ENCODE measurements at regions not wholly inside any gene's neighbourhood (a gene's known extent, or its start where the extent isn't known, plus 50 kb on each side); places are given as distances from the start of the nearest gene placed in this dataset.

DNA sequence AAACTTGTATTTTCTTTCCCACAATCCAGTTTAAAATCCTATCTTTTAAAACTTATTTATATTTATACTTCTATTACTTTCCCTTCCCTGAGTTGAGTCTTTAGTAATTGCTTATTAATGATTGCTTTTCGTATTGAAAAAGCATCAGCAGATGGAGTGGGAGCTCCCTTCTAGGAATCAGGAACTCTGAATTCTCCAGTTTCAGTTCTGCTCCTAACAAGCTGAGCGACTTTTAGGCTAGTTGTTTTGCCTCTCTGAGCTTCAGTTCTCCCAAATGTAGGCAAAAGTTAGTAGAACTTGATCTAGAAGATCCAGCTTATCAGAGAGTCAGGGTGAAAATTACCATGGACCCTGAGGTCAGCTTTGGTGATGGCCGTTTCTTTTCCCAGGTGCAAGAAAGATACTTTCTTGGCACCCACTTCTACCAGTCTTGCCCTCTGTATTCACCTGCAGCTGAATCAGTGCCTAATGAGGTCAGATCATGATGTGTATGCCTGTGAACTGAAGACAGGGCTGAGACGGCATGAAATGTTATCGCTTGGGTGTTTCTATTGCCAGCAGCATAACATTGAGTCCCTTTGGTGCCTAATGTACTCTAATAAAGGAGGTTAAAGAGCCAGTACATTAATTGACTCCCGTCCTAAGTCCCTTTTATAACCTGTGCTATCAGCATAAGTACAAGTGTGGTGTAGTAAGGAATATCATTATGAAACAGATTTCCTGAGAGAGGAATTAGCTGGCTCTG is 194.5 kb upstream of the TBC1D5 start:
- no peak for FAIRE-seq

DNA sequence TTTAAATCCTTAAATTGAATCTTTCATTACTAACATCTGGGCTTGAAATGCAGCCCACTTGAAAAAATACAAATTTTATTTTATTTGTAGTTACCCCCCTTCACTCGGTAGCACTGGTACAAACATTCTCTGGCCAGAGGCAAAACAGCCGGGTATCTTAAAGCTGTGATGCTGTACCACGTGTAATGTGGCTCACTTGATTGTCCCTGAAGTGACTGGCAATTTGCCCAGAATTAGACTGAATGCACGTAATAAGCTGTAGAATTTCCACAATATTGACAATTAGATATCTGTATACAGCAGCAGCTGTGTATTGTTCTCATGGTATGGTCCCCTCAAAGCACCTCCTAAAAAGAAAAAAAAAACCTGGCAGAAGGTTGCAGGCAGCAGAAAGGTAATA is 192.8 kb upstream of the TBC1D5 start:
- FAIRE-seq, result no peak

DNA sequence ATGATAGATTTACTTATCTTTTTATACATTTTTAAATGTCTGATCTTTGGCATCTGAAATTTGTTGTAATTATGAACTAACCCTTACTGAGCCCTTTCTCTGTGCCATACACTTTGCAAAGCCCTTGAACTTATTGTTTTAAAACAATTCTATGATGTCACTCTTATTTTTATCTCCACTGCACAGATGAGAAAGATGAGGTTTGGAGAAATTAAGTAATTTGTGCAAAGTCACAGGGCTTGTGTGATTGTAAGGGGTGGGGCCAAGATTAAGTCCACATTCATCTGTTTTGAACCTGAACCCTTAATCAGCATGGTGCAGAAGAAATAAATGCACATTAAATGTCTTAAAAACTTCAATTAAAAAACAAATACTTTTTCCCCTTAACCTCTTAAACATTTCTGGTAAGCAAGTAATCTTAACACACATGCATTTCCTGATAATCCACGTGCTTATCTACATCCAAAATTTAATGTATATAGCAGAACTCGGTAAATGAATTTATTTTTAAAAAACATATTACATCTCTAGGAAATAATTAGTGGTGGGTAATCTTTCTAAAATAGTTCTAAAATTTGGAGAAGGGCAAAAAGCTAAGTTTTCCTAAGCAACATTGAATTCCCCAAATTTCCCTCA is 189.8 kb upstream of the TBC1D5 start:
- no peak for FAIRE-seq

DNA sequence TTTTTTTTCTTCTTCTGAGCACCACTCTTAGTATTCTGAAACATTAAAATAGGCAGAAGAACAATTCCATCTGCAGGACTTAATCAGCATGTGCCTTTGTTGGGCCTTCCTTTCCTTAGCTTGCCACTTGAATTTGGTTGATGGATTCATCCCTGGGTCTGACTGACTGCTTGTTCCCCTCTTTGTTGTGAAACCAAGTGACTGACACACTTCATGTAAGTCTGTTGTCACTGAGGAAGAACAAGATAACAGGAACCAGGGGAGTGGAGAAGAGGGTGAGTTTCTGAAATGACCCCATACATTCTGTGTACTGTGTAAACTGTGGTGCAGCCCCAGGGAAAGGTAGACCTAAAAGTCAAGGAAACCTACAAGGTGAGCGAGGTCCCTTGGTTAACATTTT is 188.7 kb upstream of the TBC1D5 start:
- no peak for FAIRE-seq

DNA sequence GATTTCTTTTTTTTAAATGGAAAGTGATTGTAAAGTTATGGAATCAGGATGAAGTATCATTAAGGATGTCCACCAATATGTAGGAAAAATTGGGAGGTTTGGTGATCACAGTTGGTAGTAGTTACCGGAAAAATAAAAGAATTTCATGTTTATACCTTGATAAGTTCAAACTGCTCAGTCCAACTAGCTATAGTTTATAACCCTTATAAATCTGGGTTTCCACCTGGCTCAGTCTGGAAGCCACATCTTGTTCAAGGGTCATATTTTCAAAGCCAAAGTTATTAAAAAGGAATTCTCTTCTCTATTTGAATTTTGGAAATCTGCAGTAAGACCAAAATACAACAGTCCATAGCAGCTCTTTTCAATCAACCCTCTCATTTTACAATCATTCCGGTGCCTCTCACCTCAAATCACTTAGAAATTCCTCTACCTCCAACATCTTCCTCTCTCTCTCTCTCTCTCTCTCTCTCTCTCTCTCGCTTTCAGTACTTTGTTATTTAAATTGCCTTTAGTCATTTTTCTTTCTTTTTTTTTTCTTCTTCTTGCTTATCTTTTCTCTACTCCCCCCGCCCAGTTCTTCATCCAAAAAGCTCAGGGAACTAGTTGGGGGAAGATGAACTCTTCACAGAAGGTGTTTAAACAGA is 186.2 kb upstream of the TBC1D5 start:
- no peak for FAIRE-seq

DNA sequence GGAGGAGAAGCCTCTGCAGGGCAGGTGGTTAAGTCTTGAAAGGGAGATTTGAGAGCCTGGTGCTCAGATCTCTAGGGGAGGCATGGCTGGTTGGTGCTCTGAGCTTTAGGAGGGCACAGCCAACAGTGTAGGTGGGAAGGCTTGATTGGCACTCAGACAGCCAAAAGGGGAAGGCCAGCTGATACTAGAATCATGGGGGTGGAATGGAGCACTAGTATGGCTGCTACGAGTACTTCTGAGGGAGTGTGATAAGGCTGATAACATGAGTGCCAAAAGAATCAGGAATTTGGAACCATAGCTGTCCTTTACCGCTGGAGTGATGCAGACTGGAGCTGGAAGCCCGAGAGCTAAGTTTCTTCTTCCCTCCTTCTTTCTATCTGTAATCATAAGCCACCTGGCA is 184.6 kb upstream of the TBC1D5 start:
- FAIRE-seq, result no peak

DNA sequence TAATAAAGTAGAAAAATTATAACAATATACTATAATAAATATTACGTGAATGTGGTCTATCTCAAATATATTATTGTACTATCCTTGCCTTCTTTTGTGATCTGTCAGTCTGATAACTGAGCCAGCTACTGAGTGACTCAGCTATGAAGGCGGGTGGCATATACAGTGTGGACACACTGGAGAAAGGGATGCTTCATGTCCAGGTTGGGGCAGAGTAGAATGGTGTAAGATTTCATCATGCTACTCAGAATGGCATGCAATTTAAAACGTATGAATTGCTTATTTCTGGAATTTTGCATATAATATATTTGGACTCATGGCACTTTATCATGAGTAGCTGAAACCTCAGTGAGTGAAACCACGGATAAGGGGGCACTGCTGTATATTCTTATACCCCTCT is 172.9 kb upstream of the TBC1D5 start:
- no peak for FAIRE-seq

DNA sequence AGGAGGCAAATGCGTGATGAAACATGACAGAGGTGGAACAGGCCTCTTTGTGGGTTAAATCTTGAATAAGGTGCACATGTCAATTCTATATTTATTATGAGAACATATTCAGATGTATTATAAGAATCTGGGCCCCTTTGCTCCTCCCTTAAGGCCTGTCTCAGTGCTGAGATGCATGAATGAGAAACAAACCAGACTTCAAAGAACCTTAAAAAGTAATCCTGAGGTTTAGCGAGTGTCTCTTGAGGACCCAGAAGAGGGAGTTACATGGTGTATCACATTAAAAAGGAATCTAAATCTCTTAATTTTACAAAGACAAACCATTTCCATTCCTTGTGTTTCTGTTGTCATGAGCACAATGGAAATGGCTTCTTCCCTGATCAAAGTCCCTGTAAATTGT is 170.9 kb upstream of the TBC1D5 start:
- FAIRE-seq, result no peak

DNA sequence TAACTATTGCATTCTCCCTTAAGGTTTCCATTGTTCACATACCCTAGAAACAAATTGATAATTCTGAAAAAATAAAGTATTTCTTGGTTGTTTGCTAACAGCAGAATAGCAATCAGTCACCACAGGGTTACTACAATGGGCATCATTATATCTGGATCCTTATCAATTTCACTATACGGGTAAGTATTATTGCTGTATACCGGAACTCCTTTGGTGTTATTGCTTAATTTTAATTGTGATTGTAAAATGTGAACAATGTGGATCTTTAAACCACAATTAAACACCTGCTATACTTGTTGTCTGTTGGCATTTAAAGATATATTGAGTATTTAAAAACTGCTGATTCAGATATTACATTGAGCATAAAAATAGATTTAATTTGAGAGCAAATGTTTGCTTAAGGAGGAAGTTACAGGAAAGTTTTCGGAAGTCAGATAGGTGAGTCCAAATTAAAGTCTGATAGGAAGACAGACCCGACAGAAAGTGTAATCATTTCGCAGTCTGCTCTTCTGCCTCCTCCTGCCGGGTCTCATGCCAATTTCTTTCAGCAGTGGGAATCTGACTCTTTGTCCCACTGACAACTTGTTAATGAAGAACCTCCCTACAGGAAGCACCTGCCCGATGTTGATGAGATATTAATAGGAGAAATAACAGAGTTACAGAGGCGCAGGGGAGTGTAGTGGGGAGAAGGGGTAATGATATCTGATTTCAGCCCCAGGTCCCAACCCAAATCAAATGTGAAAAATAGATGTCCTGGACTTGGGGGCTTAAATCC is 169.7 kb upstream of the TBC1D5 start:
- FAIRE-seq, result peak; percentile 36

DNA sequence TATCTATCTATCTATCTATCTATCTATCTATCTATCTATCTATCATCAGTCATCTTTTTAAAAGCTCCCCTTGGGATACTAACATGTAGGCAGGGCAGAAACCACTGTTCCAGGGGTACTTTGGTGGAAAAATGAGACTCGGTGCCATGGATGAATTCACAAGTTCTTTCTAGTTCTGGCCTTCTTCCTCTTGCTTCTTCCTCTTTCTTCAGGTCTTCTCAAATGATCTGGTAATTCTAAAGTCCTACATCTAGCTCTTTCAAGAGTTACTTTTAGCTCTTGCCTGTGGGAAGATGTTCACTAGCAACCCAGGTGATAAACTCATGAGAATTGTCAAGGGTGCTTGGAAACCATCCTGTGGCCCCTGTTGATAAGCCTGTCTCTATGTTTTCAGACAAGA is 168.5 kb upstream of the TBC1D5 start:
- FAIRE-seq, result no peak

DNA sequence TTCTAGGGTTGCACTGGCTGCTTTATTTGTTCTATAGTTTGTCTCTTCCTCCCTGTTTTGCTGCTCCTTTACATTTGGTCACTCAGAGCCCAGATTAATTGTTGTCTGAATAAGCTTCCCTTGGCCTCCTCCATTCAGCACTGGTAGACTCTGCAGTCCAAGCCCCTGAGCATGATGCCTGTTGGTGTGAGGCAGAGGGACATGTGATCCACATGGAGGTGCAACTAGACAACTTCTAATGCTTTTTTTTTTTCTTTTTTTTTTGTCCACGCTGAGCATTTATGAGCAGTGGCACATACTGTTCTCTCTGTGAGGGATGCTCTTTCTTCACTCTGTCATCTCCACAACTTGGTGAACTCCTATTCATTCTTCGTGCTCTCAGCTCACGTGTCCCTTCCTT is 167.3 kb upstream of the TBC1D5 start:
- FAIRE-seq, result no peak

DNA sequence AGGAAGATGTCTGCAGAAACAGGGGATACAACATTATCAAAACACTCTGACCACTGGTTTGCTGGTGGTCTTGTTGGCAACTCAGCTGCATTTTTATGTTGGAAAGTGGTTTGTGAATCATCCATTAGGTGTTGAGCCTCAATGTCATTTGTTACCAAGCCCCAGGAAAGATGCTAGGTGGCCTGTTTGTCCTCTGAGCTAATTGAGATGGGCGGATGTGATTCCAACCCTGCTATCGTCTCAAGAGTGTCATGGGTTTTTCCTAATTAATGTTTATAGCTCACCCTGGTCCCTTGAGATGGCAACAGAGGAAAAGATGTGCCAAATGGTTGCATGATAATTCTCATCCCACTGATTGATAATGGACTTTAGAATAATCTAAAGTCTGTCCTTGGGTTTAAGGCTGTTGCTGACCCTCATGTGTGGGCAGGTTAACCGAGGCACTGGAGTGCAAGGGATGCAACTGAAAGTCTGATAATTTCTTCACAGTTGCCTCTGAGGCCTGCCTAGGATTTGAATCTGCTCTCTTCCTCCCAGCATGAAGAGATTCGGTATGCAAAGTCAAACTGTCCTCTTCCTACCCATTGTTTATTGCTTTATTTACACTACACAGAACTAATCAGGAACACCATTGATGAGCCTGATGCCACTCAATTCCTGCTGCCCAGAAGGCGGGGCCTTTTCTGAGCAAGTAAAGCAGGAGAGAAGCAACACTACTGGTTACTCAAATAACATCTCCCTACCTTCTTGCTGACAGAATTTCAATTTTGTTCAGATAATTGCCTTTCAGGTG is 166.2 kb upstream of the TBC1D5 start:
- FAIRE-seq, result no peak

DNA sequence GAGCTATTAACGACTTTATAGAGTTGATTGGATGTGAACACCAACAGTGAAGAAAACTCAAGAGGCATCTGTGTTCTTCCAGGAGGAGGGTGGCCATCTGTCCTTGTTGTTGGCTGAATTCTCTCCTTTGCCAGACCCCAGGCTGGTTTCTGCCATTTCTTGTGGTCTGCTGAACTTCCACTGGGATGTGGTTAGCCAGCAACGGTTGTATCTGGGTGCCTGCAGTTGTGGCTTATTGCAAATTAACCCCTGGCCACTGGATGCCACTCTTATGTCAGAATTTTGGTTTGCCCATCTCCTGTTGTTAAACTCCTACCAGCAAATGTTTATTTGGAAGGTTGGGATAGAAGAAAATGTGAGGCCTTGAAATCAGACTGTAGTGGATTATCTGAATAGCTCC is 163.6 kb upstream of the TBC1D5 start:
- FAIRE-seq, result no peak

DNA sequence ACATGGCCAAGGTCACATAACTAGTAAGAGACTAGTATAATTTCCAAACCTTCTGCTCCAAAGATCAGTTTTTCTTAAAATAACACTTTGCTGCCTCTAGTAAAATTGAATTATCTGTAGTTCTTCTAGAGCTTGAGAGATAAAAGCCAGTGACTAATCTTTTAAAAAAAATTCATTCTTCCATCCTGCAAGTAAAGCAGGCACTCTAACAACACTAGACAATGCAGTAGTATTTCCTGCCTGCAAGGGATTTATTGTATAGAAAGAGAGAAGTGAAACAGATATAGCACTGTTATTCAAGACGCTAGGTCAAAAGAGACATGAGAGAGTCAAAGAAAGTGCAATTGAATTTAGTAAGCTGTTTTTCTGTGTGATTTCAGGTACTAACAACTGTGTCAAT is 159.5 kb upstream of the TBC1D5 start:
- FAIRE-seq, result no peak

DNA sequence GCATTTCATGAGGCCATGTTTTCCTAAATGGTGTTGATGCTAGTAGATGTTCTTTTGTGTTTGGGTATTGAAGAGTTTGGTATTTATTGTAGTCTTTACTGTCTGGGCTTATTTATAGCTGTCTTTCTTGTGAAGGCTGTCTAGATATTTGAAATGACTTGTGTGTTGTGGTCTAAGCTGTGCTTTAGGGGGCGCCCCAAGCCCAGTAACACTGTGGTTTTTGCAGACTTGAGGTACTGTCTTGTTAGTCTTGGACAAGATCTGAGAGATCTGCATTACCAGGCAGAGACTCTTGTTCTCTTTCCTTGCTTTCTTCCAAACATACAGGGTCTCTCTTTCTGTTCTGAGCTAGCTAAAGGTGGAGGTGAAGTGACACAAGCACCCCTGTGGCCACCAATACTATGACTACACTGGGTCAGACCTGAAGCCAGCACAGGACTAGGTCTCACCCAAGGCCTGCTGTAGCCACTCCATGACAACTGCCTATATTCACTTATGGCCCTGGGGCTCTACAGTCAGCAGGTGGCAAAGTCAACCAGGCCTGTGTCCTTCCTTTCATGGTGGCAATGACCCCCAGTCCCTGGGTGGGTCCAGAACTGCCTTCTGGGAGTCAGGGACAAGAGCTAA is 152.1 kb upstream of the TBC1D5 start:
- FAIRE-seq, result no peak

DNA sequence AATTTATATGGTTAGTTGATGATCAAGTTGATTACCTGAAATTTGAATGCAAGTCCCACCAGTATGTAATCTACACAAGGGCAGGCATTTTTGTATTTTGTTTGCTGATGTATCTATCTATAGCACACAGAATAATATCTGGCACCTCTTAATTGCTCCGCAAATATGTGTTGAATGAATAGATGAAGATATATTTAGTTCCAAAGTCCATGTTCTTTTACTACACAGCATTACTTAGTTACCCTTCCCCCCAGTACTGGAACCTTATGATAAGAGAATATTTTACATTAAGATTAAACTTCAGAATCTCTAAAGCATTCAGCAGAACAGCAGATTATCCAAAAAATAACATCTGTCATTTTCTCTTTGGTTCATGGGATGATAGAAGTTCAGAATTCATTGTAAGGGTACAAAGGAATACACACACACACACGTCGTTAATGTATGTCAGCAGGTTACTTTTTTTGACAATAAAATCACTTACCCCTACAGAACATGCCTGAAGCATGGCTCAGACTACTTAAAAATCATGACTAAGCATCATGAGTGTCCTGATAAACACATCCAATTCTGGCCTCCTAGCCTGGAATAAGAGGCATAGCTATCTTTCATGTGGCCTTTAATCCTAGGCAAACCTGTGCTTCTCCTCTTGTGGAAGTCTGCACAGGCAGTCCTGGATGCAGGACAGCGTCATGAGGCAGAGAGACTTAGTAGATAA is 148.9 kb upstream of the TBC1D5 start:
- FAIRE-seq, result no peak

DNA sequence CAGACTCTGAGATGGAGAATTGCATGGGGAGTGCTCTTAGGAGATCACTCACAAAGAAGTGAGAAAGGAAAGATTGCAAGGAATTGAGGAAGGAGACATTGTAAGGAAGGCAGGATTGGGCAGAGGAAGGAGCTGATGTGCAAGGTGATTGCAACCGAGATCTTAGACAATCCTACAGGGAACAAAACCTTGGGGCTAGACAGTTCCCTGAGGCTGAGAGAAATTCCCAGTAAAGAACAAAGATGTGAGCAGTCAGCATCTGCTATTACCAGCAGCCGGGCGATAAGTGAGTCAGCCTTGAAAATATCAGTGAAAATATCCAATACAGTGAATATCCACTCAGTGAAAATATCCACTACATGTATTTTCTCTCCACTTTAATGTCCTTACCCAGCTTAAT is 143.6 kb upstream of the TBC1D5 start:
- FAIRE-seq, result no peak

DNA sequence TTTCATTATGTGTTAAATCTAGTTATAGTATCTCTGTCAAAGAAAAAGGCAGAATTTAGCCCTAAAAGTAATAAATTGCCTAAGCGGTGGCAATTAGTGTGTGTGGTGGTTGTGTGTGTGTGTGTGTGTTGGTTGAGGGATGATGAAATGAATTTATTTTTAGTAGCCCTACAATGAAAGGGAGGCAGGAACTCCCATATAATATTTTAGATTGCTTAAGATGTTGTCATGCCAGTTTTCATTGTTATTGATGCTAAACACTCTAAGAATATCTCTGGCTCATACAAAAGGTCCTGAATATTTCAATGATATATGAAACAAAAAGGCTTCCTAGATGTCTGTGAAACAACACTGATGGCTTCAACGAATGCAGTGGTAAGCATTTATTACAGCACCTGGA is 140.6 kb upstream of the TBC1D5 start:
- FAIRE-seq, result no peak

DNA sequence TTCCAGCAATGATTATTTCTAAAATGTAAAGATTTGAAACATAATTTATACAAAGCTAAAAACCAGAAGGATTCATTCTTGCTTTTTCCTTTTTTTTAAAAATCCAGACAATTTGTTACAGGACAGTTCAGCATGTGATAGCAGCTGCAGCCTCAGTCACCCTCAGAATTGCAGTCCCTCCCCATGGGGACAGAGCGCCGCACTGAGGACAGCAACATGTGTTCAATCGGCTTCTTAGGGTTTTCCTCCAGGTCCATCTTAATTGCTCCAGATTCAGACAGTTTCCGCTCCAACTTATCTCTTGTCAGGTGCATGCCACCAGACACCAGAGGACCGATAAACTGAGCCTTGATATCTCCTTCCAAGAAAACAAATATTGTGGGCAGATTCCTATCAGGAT is 134.9 kb upstream of the TBC1D5 start:
- FAIRE-seq, result no peak

DNA sequence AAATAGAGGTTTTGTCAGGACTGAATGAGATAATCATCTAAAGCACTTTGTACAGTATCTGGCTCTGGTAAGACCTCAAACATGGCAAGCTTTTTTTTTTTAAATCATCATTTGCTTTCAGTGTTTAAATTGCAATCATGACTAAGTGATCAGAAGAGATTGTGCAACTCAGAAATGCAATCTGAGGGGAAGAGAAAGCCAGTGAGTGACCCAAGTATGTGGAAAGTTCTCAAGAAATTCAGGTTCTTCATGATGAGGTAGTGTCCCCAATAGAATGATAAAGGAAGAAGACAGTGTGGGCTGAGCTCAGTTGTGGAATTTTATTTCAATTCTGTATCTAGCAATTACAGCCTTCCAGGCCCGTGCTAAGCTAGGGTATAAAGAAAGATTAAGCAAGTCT is 132.2 kb upstream of the TBC1D5 start:
- no peak for FAIRE-seq

DNA sequence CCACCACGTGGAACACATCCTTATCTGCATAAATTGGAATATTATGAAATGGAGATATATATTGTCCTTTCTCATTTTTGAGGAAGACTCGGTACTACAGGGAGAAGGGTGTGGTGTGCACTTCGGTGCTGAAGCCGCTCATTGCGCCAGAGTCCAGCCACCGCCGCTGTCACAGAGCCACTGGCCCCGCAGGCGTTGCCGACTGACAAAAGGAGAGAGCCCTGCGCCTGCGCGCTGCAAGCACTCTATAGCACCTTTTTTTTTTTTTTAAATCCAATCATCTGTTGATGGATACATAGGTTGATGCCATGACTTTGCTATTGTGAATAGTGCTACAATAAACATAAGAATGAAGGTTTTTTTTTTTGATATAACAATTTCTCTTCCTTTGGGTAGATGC is 130.0 kb upstream of the TBC1D5 start:
- no peak for FAIRE-seq

DNA sequence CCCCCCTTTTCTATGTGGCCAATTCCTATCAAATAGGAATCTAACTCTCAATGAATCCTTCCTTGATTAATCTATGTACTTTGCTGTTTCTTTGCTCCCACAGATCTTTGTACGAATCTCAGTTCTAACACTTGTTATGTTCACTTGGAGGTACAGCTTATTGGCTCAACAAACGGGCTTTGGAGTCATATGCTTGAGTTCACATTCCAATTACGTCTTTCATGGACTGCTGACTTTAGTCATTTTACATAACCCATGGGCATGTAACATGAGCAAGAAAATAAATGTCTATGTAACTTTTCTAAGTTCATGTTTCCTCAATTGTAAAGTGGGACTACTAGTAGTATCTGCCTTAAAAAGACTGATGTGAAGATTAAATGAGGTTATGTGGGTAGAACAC is 123.2 kb upstream of the TBC1D5 start:
- no peak for FAIRE-seq

All from colon (tissue), 2 donors.